ENCODE measurements at regions not wholly inside any gene's neighbourhood (a gene's known extent, or its start where the extent isn't known, plus 50 kb on each side); places are given as distances from the start of the nearest gene placed in this dataset.

- no peaks in the 10 kb centered on the region for H3K27me3 Mint-ChIP-seq
- DNase-seq = no peak
Observed at GRCh38 chr6:22657352-22657980, 88.1 kb downstream of the HDGFL1 start.

GRCh38 chr6:22658183-22658582 is 88.8 kb downstream of the HDGFL1 start:
- Mint-ChIP-seq H3K27ac (no peak overlapping the region), H3K9me3 (no peaks in the 10 kb centered on the region)

More at GRCh38 chr6:22657352-22657980, 88.1 kb downstream of the HDGFL1 start:
- no peak overlapping the region for H3K4me3 Mint-ChIP-seq
- no peaks in the 10 kb centered on the region for H3K36me3 Mint-ChIP-seq (ENCODE audit: low read depth)
- no peak overlapping the region for H3K27ac Mint-ChIP-seq
- no peaks in the 10 kb centered on the region for H3K4me1 Mint-ChIP-seq (ENCODE audit: low read depth)
- no peaks in the 10 kb centered on the region for H3K9me3 Mint-ChIP-seq

GRCh38 chr6:22658934-22659333 is 89.6 kb downstream of the HDGFL1 start:
- Mint-ChIP-seq H3K4me1 (ENCODE audit: low read depth) (no peaks in the 10 kb centered on the region), H3K27ac (no peak overlapping the region)

More at GRCh38 chr6:22658183-22658582, 88.8 kb downstream of the HDGFL1 start:
- Mint-ChIP-seq H3K4me1 (ENCODE audit: low read depth) (no peaks in the 10 kb centered on the region), H3K27me3 (no peaks in the 10 kb centered on the region), H3K4me3 (no peak overlapping the region), H3K36me3 (ENCODE audit: low read depth) (no peaks in the 10 kb centered on the region)
- DNase-seq = no peak

GRCh38 chr6:22664968-22665367 is 95.6 kb downstream of the HDGFL1 start:
- H3K36me3 Mint-ChIP-seq (ENCODE audit: low read depth) = no peaks in the 10 kb centered on the region
- H3K27me3 Mint-ChIP-seq = no peaks in the 10 kb centered on the region
- H3K9me3 Mint-ChIP-seq = no peaks in the 10 kb centered on the region
- no peak for DNase-seq
- no peak overlapping the region for H3K4me3 Mint-ChIP-seq
- H3K4me1 Mint-ChIP-seq (ENCODE audit: low read depth) = no peaks in the 10 kb centered on the region
- H3K27ac Mint-ChIP-seq = no peak overlapping the region

More at GRCh38 chr6:22658934-22659333, 89.6 kb downstream of the HDGFL1 start:
- no peaks in the 10 kb centered on the region for H3K9me3 Mint-ChIP-seq
- H3K4me3 Mint-ChIP-seq = no peak overlapping the region
- DNase-seq = no peak
- H3K36me3 Mint-ChIP-seq (ENCODE audit: low read depth) = no peaks in the 10 kb centered on the region
- no peaks in the 10 kb centered on the region for H3K27me3 Mint-ChIP-seq

- no peaks in the 10 kb centered on the region for H3K4me1 Mint-ChIP-seq (ENCODE audit: low read depth)
- no peak overlapping the region for H3K27ac Mint-ChIP-seq
- H3K36me3 Mint-ChIP-seq (ENCODE audit: low read depth) = no peaks in the 10 kb centered on the region
- H3K9me3 Mint-ChIP-seq = no peaks in the 10 kb centered on the region
- no peak overlapping the region for H3K4me3 Mint-ChIP-seq
- no peaks in the 10 kb centered on the region for H3K27me3 Mint-ChIP-seq
- DNase-seq = no peak
Observed at GRCh38 chr6:22666021-22666420, 96.7 kb downstream of the HDGFL1 start.

- no peak overlapping the region for H3K27ac Mint-ChIP-seq
- H3K4me3 Mint-ChIP-seq = no peak overlapping the region
- no peak for DNase-seq
- H3K9me3 Mint-ChIP-seq = no peaks in the 10 kb centered on the region
- no peaks in the 10 kb centered on the region for H3K4me1 Mint-ChIP-seq (ENCODE audit: low read depth)
- H3K36me3 Mint-ChIP-seq (ENCODE audit: low read depth) = no peaks in the 10 kb centered on the region
- no peaks in the 10 kb centered on the region for H3K27me3 Mint-ChIP-seq
Observed at GRCh38 chr6:22666586-22666985, 97.2 kb downstream of the HDGFL1 start.

GRCh38 chr6:22667855-22668254 is 98.5 kb downstream of the HDGFL1 start:
- Mint-ChIP-seq H3K27ac (no peak overlapping the region), H3K4me3 (no peak overlapping the region), H3K4me1 (ENCODE audit: low read depth) (no peaks in the 10 kb centered on the region), H3K27me3 (no peaks in the 10 kb centered on the region), H3K9me3 (no peaks in the 10 kb centered on the region), H3K36me3 (ENCODE audit: low read depth) (no peaks in the 10 kb centered on the region)
- DNase-seq = no peak

- DNase-seq = no peak
- Mint-ChIP-seq H3K36me3 (ENCODE audit: low read depth) (no peaks in the 10 kb centered on the region), H3K4me3 (no peak overlapping the region), H3K9me3 (no peaks in the 10 kb centered on the region), H3K4me1 (ENCODE audit: low read depth) (no peaks in the 10 kb centered on the region), H3K27me3 (no peaks in the 10 kb centered on the region), H3K27ac (no peak overlapping the region)
Observed at GRCh38 chr6:22668307-22668706, 98.9 kb downstream of the HDGFL1 start.

GRCh38 chr6:22668717-22669116 is 99.4 kb downstream of the HDGFL1 start:
- Mint-ChIP-seq H3K27me3 (no peaks in the 10 kb centered on the region), H3K4me3 (no peak overlapping the region), H3K9me3 (no peaks in the 10 kb centered on the region)

GRCh38 chr6:22670605-22671004 is 101.2 kb downstream of the HDGFL1 start:
- no peak for DNase-seq
- H3K27ac Mint-ChIP-seq = no peak overlapping the region
- H3K9me3 Mint-ChIP-seq = no peaks in the 10 kb centered on the region
- no peaks in the 10 kb centered on the region for H3K27me3 Mint-ChIP-seq
- H3K4me3 Mint-ChIP-seq = no peak overlapping the region
- no peaks in the 10 kb centered on the region for H3K36me3 Mint-ChIP-seq (ENCODE audit: low read depth)
- H3K4me1 Mint-ChIP-seq (ENCODE audit: low read depth) = no peaks in the 10 kb centered on the region

More at GRCh38 chr6:22668717-22669116, 99.4 kb downstream of the HDGFL1 start:
- no peaks in the 10 kb centered on the region for H3K36me3 Mint-ChIP-seq (ENCODE audit: low read depth)
- no peak for DNase-seq
- no peaks in the 10 kb centered on the region for H3K4me1 Mint-ChIP-seq (ENCODE audit: low read depth)
- no peak overlapping the region for H3K27ac Mint-ChIP-seq

GRCh38 chr6:22673474-22673873 is 104.1 kb downstream of the HDGFL1 start:
- H3K4me3 Mint-ChIP-seq = no peak overlapping the region
- H3K9me3 Mint-ChIP-seq = no peaks in the 10 kb centered on the region
- H3K27ac Mint-ChIP-seq = no peak overlapping the region
- no peak for DNase-seq
- H3K36me3 Mint-ChIP-seq (ENCODE audit: low read depth) = no peaks in the 10 kb centered on the region
- H3K4me1 Mint-ChIP-seq (ENCODE audit: low read depth) = no peaks in the 10 kb centered on the region
- H3K27me3 Mint-ChIP-seq = no peaks in the 10 kb centered on the region

GRCh38 chr6:22680950-22681349 is 111.6 kb downstream of the HDGFL1 start:
- H3K27ac Mint-ChIP-seq = no peak overlapping the region
- DNase-seq = no peak
- no peaks in the 10 kb centered on the region for H3K9me3 Mint-ChIP-seq
- no peaks in the 10 kb centered on the region for H3K27me3 Mint-ChIP-seq
- H3K4me3 Mint-ChIP-seq = no peak overlapping the region
- H3K4me1 Mint-ChIP-seq (ENCODE audit: low read depth) = no peaks in the 10 kb centered on the region
- no peaks in the 10 kb centered on the region for H3K36me3 Mint-ChIP-seq (ENCODE audit: low read depth)

GRCh38 chr6:22681761-22682160 is 112.4 kb downstream of the HDGFL1 start:
- Mint-ChIP-seq H3K27me3 (no peaks in the 10 kb centered on the region), H3K36me3 (ENCODE audit: low read depth) (no peaks in the 10 kb centered on the region), H3K9me3 (no peaks in the 10 kb centered on the region), H3K4me3 (no peak overlapping the region), H3K4me1 (ENCODE audit: low read depth) (no peaks in the 10 kb centered on the region), H3K27ac (no peak overlapping the region)
- DNase-seq = no peak

- H3K36me3 Mint-ChIP-seq (ENCODE audit: low read depth) = no peaks in the 10 kb centered on the region
- H3K27ac Mint-ChIP-seq = no peak overlapping the region
- H3K9me3 Mint-ChIP-seq = no peaks in the 10 kb centered on the region
- no peak for DNase-seq
- H3K4me1 Mint-ChIP-seq (ENCODE audit: low read depth) = no peaks in the 10 kb centered on the region
- H3K4me3 Mint-ChIP-seq = no peak overlapping the region
- no peaks in the 10 kb centered on the region for H3K27me3 Mint-ChIP-seq
Observed at GRCh38 chr6:22682979-22683378, 113.6 kb downstream of the HDGFL1 start.

GRCh38 chr6:22690446-22690845 is 121.1 kb downstream of the HDGFL1 start:
- Mint-ChIP-seq H3K9me3 (peaks cover 4% of the 10 kb centered on the region), H3K4me1 (ENCODE audit: low read depth) (no peaks in the 10 kb centered on the region), H3K27me3 (no peaks in the 10 kb centered on the region), H3K27ac (no peak overlapping the region), H3K4me3 (no peak overlapping the region), H3K36me3 (ENCODE audit: low read depth) (no peaks in the 10 kb centered on the region)
- DNase-seq = no peak
